ENCODE measurements at regions not wholly inside any gene's neighbourhood (a gene's known extent, or its start where the extent isn't known, plus 50 kb on each side); places are given as distances from the start of the nearest gene placed in this dataset.

GRCh38 chr9:2373648-2374047, 247.9 kb upstream of the VLDLR start:
- TF ChIP-seq CTCF (IDR thresholded peaks at IDR 0.05) (no peak), POLR2AphosphoS5 (IDR thresholded peaks at IDR 0.05) (no peak), EP300 (IDR thresholded peaks at IDR 0.05) (no peak), POLR2A (IDR thresholded peaks at IDR 0.05) (no peak)

All from upper lobe of left lung (tissue), 4 donors.